MCF 10A (cell line): ENCODE measurements at regions not wholly inside any gene's neighbourhood (a gene's known extent, or its start where the extent isn't known, plus 50 kb on each side); places are given as distances from the start of the nearest gene placed in this dataset.

Experiments used
- BruUV-seq: library from RNA; stranded (reverse); fragments of 400-500 nt; replicated peaks from 2 replicates; lab custom pipeline; 2021; lab: Mats Ljungman, UMichigan
- CTCF ChIA-PET: fragments of 300-600 bp; sonication (Branson Sonifier 250); formaldehyde crosslinking; extraction: SDS; loops from one replicate; lab custom pipeline; 2021; ENCODE audit warnings: antibody characterized with exemption, inconsistent platforms; lab: Yijun Ruan, JAX
- POLR2A ChIA-PET: fragments of 300-600, 350-650 bp; sonication (Branson Sonifier 250); formaldehyde crosslinking; extraction: SDS; loops from one replicate; lab custom pipeline; 2020; ENCODE audit warnings: antibody characterized with exemption, inconsistent platforms; lab: Yijun Ruan, JAX
- DNase-seq: peaks from one replicate; pipeline ENCODE4 v3.0.0-alpha.2; 2018; ENCODE audit not compliant: unreplicated experiment
- H3K27ac Mint-ChIP-seq: one replicate; pipeline ENCODE4 v1.8.0; 2022; ENCODE audit warnings: mild to moderate bottlenecking, low read depth, mixed read lengths; ENCODE audit not compliant: unreplicated experiment
- H3K27me3 Mint-ChIP-seq: one replicate; pipeline ENCODE4 v1.8.0; 2022; ENCODE audit warnings: mixed read lengths; ENCODE audit not compliant: insufficient read depth, unreplicated experiment
- H3K36me3 Mint-ChIP-seq: one replicate; pipeline ENCODE4 v1.8.0; 2022; ENCODE audit warnings: mild to moderate bottlenecking, moderate library complexity, mixed read lengths; ENCODE audit not compliant: insufficient read depth, unreplicated experiment
- H3K4me1 Mint-ChIP-seq: one replicate; pipeline ENCODE4 v1.8.0; 2022; ENCODE audit warnings: mixed read lengths; ENCODE audit not compliant: insufficient read depth, unreplicated experiment
- H3K4me3 Mint-ChIP-seq: one replicate; pipeline ENCODE4 v1.8.0; 2022; ENCODE audit warnings: mild to moderate bottlenecking, moderate library complexity, mixed read lengths; ENCODE audit not compliant: unreplicated experiment
- H3K9me3 Mint-ChIP-seq: one replicate; pipeline ENCODE4 v1.8.0; 2022; ENCODE audit warnings: mixed read lengths; ENCODE audit not compliant: unreplicated experiment
- CTCF ChIP-seq: fragments of 200-600 bp; IDR thresholded peaks from one replicate; pipeline ENCODE4 v1.8.0; 2022; ENCODE audit warnings: antibody characterized with exemption, mild to moderate bottlenecking; ENCODE audit not compliant: unreplicated experiment
- intact Hi-C: fragments of 100-400 bp; cut with micrococcal nuclease; formaldehyde crosslinking; loops from 2 replicates; pipeline ENCODE4 v1.14.1; 2022

DNA sequence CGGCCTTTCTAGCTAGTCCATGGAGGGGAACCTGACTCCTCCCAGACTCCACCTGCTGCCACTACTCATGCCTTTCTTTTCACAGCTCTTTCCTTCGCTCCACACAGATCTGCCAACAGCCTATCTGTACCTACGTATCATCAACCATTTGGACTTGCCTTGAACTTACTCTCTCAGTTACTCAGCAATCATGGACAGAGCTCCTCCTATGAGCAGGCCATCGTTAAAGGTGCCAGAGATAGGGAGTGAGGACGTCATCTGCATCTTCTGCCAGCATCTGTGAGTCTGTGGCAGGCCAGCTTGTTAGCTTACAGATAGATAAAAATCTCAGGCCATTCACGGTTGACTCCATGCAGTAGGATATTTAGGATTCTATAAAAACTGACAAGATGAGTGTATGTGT is 162.9 kb upstream of the ZBED5 start:
- Mint-ChIP-seq H3K27me3 (no peaks in the 10 kb centered on the region), H3K4me1 (peaks cover 9% of the 10 kb centered on the region), H3K36me3 (peaks cover 6% of the 10 kb centered on the region), H3K4me3 (no peak overlapping the region), H3K27ac (no peak overlapping the region), H3K9me3 (no peaks in the 10 kb centered on the region)
- TF ChIP-seq CTCF: no peak
- CTCF ChIA-PET: interaction anchor here (0.5 to 3.8 kb wide), 25 partner anchors 10 to 768 kb away, joined by 3 to 58 read pairs (median 4); partner anchors contain the start of gene GALNT18
- no peak for DNase-seq
- POLR2A ChIA-PET: interaction anchor here (0.7 to 1.6 kb wide), 6 partner anchors 30 to 182 kb away, joined by 3 to 7 read pairs (median 4); no protein-coding TSS in a partner anchor
- BruUV-seq: no TSS peak
- intact Hi-C loops: loop anchor here (5.0 to 10.0 kb wide), 2 partner anchors 134 to 163 kb away; partner anchors contain the start of gene ZBED5

GRCh38 chr11:11020219-11020726 is 162.4 kb upstream of the ZBED5 start:
- no peak for DNase-seq
- intact Hi-C loops: loop anchor here (5.0 to 10.0 kb wide), 2 partner anchors 135 to 163 kb away; partner anchors contain the start of gene ZBED5
- ChIA-PET CTCF (interaction anchor here (0.5 to 3.8 kb wide), 19 partner anchors 10 to 769 kb away, joined by 3 to 58 read pairs (median 4); partner anchors contain the start of gene GALNT18), POLR2A (interaction anchor here (1.2 to 1.6 kb wide), 3 partner anchors 86 to 162 kb away, joined by 4 to 7 read pairs (median 6); no protein-coding TSS in a partner anchor)
- Mint-ChIP-seq H3K4me3 (no peak overlapping the region), H3K27me3 (no peaks in the 10 kb centered on the region), H3K36me3 (peaks cover 6% of the 10 kb centered on the region), H3K27ac (no peak overlapping the region), H3K4me1 (peaks cover 8% of the 10 kb centered on the region), H3K9me3 (no peaks in the 10 kb centered on the region)
- no peak for TF ChIP-seq CTCF
- no TSS peak for BruUV-seq

- no TSS peak for BruUV-seq
- Mint-ChIP-seq H3K27me3 (no peaks in the 10 kb centered on the region), H3K4me3 (no peak overlapping the region), H3K36me3 (peaks cover 6% of the 10 kb centered on the region), H3K4me1 (peaks cover 4% of the 10 kb centered on the region), H3K9me3 (no peaks in the 10 kb centered on the region), H3K27ac (no peak overlapping the region)
- CTCF ChIA-PET: interaction anchor here (0.6 to 2.8 kb wide), 3 partner anchors 11 to 1822 kb away, joined by 3 to 11 read pairs (median 3); no protein-coding TSS in a partner anchor
- DNase-seq: no peak
- intact Hi-C loops: no loop called here
- POLR2A ChIA-PET: no interaction called here
- TF ChIP-seq CTCF: no peak
These were observed 159.1 kb upstream of the ZBED5 start for GRCh38 chr11:11016943-11017342.

DNA sequence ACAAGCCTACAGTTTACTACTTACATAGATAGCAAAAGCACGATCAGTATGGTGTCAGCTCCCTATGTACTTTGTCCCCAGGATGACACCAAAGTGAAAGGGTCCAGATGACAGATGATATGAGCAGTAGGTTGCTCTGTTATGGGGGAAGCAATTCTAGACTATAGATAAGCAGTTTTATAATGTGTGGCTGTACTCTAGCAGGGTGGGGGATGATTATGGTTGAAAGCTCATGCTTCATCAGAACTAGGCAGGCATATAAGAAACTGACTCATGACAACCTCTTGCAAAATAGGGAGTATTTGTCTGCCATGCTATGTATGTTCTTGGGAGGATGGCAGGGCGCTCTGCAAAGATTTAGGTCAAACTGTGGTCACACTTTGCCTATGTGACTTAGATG is 158.2 kb upstream of the ZBED5 start:
- H3K9me3 Mint-ChIP-seq: no peaks in the 10 kb centered on the region
- no peak for TF ChIP-seq CTCF
- H3K4me1 Mint-ChIP-seq: peaks cover 4% of the 10 kb centered on the region
- H3K27me3 Mint-ChIP-seq: peaks cover 7% of the 10 kb centered on the region
- ChIA-PET POLR2A (interaction anchor here (0.6 to 2.3 kb wide), 3 partner anchors 82 to 786 kb away, joined by 3 to 12 read pairs (median 9); partner anchors contain the start of gene EIF4G2), CTCF (interaction anchor here (0.7 to 2.3 kb wide), 4 partner anchors 10 to 223 kb away, joined by 3 to 12 read pairs (median 6); no protein-coding TSS in a partner anchor)
- H3K27ac Mint-ChIP-seq: no peak overlapping the region
- DNase-seq: no peak
- intact Hi-C loops: no loop called here
- no TSS peak for BruUV-seq
- peaks cover 6% of the 10 kb centered on the region for H3K36me3 Mint-ChIP-seq
- no peak overlapping the region for H3K4me3 Mint-ChIP-seq
